Gastrocnemius medialis (tissue), 4 donors: ENCODE measurements at regions not wholly inside any gene's neighbourhood (a gene's known extent, or its start where the extent isn't known, plus 50 kb on each side); places are given as distances from the start of the nearest gene placed in this dataset.

Experiments
- CTCF ChIP-seq, 5 experiments: fragments of 450-650 bp in 3 of 5; fragments of 200-600 bp in 2 of 5; sonication (generic) in 2 of 5; IDR thresholded peaks in 4 of 5; conservative IDR thresholded peaks in 1 of 5; 1 replicate in 4 of 5; 2 replicates in 1 of 5; pipeline ENCODE4 v1.5.1; 2016 to 2019; ENCODE audit warnings: antibody characterized with exemption in 5 of 5, mild to moderate bottlenecking in 3 of 5, moderate library complexity in 3 of 5
- POLR2A ChIP-seq, 2 donors: fragments of 450-650 bp; IDR thresholded peaks; one replicate each; pipeline ENCODE4 v1.6.1; 2017; ENCODE audit warnings: antibody characterized with exemption in 2 of 2, mild to moderate bottlenecking in 2 of 2, moderate library complexity in 2 of 2

- TF ChIP-seq CTCF (IDR thresholded peaks at IDR 0.05 in 4 of 5, conservative IDR thresholded peaks at IDR 0.05 in 1 of 5) (no peak), POLR2A (IDR thresholded peaks at IDR 0.05) (no peak)
Observed at GRCh38 chr22:23394525-23395326, 185.4 kb downstream of the IGLL1 start.
